GM12878 (cell line): ENCODE measurements at regions not wholly inside any gene's neighbourhood (a gene's known extent, or its start where the extent isn't known, plus 50 kb on each side); places are given as distances from the start of the nearest gene placed in this dataset.

Source experiments
- ATAC-seq: fragments of 200-7000 bp; cut with Tn5 transposase; 3 replicates; pipeline ENCODE4 v1.9.1; 2020; ENCODE audit warnings: mild to moderate bottlenecking, moderate library complexity
- BruUV-seq: library from RNA; stranded (reverse); fragments of 400-500 nt; replicated peaks from 2 replicates; lab custom pipeline; 2021; lab: Mats Ljungman, UMichigan
- CTCF ChIA-PET: fragments of 300-600 bp; sonication (Branson Sonifier 250); formaldehyde crosslinking; extraction: SDS; loops from one replicate; lab custom pipeline; 2021; ENCODE audit warnings: inconsistent platforms; lab: Yijun Ruan, JAX
- POLR2A ChIA-PET: fragments of 350-600 bp; formaldehyde crosslinking; extraction: SDS; loops from one replicate; lab custom pipeline; 2021; ENCODE audit warnings: inconsistent platforms; lab: Charles Lee
- RAD21 ChIA-PET: fragments of 300-600 bp; sonication (Branson Sonifier 250); formaldehyde crosslinking; loops from one replicate; lab custom pipeline; 2023; ENCODE audit warnings: antibody characterized with exemption; ENCODE audit not compliant: unreplicated experiment; lab: Charles Lee
- SMC1A ChIA-PET: fragments of 300-600 bp; sonication (Branson Sonifier 250); formaldehyde crosslinking; loops from one replicate; lab custom pipeline; 2023; ENCODE audit not compliant: unreplicated experiment, uncharacterized antibody; lab: Charles Lee
- DNase-seq: peaks from one replicate; pipeline ENCODE4 v3.0.0-alpha.2; 2011; ENCODE audit warnings: low read depth, low spot score
- FAIRE-seq: peaks from 3 replicates; lab custom pipeline; 2011; peaks lifted over from hg19 to GRCh38; lab: Jason Lieb, UNC
- H2AFZ ChIP-seq: 2 replicates; pipeline ENCODE4 v1.6.0; 2011; ENCODE audit warnings: low read depth, low read length, control low read depth; ENCODE audit not compliant: control insufficient read depth
- H3K27ac ChIP-seq: 2 replicates; pipeline ENCODE4 v1.5.1; 2011; ENCODE audit warnings: control low read depth; ENCODE audit not compliant: control insufficient read depth, insufficient read depth
- H3K27me3 ChIP-seq, 2 experiments: replicated peaks in 1 of 2; 2 replicates each; pipeline versions ENCODE4 v1.6.0 to v1.6.1; 2011; ENCODE audit warnings: low read length in 1 of 2; ENCODE audit not compliant: control insufficient read depth in 2 of 2, insufficient read depth in 2 of 2
- H3K36me3 ChIP-seq, 2 experiments: 2 replicates each; pipeline ENCODE4 v1.5.1; 2011; ENCODE audit warnings: low read length in 1 of 2; ENCODE audit not compliant: control insufficient read depth in 2 of 2, insufficient read depth in 2 of 2
- H3K4me1 ChIP-seq: 2 replicates; pipeline ENCODE4 v1.6.1; 2011; ENCODE audit warnings: mild to moderate bottlenecking, low read length, moderate library complexity, mixed read lengths; ENCODE audit not compliant: control insufficient read depth, insufficient read depth
- H3K4me2 ChIP-seq: 2 replicates; pipeline ENCODE4 v1.6.0; 2011; ENCODE audit warnings: control low read depth; ENCODE audit not compliant: control insufficient read depth, insufficient read depth
- H3K4me3 ChIP-seq: fragments of 200-600 bp; sonication (generic); 2 replicates; pipeline ENCODE4 v1.5.1; 2016
- H3K79me2 ChIP-seq: 2 replicates; pipeline ENCODE4 v1.6.0; 2011; ENCODE audit warnings: low read length; ENCODE audit not compliant: control insufficient read depth, insufficient read depth
- H3K9ac ChIP-seq: 2 replicates; pipeline ENCODE4 v1.8.0; 2011; ENCODE audit warnings: low read length, control low read depth, mixed read lengths; ENCODE audit not compliant: control insufficient read depth, insufficient read depth
- H3K9me3 ChIP-seq: replicated peaks from 3 replicates; pipeline ENCODE4 v1.5.1; 2011; ENCODE audit warnings: mild to moderate bottlenecking, low read length; ENCODE audit not compliant: control insufficient read depth, insufficient read depth
- H4K20me1 ChIP-seq: 2 replicates; pipeline ENCODE4 v1.6.0; 2011; ENCODE audit not compliant: control insufficient read depth, insufficient read depth
- BCL11A ChIP-seq: IDR thresholded peaks from 2 replicates; pipeline ENCODE4 v1.6.1; 2011; ENCODE audit warnings: low read depth, low read length
- GABPA ChIP-seq: IDR thresholded peaks from 2 replicates; pipeline ENCODE4 v1.6.1; 2014; ENCODE audit warnings: antibody characterized with exemption, low read depth, mild to moderate bottlenecking, inconsistent platforms
- JUND ChIP-seq: IDR thresholded peaks from 2 replicates; pipeline ENCODE4 v1.6.1; 2012; ENCODE audit warnings: low read depth, mild to moderate bottlenecking, low read length, improper control_type of control experiment, moderate library complexity
- KDM1A ChIP-seq: fragments of 200-600 bp; sonication (generic); IDR thresholded peaks from 2 replicates; pipeline ENCODE4 v1.6.1; 2016; ENCODE audit warnings: borderline replicate concordance
- NR2F1 ChIP-seq: fragments of 450-650 bp; conservative IDR thresholded peaks from 2 replicates; pipeline ENCODE4 v1.6.1; 2017; ENCODE audit warnings: mild to moderate bottlenecking
- NRF1 ChIP-seq: conservative IDR thresholded peaks from 2 replicates; pipeline ENCODE4 v1.6.1; 2011; ENCODE audit warnings: mild to moderate bottlenecking, low read depth, low read length, improper control_type of control experiment
- PML ChIP-seq: IDR thresholded peaks from 2 replicates; pipeline ENCODE4 v1.6.1; 2012; ENCODE audit warnings: low read length, inconsistent platforms
- SIX5 ChIP-seq: IDR thresholded peaks from 2 replicates; pipeline ENCODE4 v1.6.1; 2011; ENCODE audit warnings: mild to moderate bottlenecking, low read depth, low read length, moderate library complexity; ENCODE audit not compliant: severe bottlenecking
- SP1 ChIP-seq: IDR thresholded peaks from one replicate; pipeline ENCODE4 v1.6.1; 2011; ENCODE audit warnings: low read depth, low read length
- STAT1 ChIP-seq: fragments of 450-650 bp; conservative IDR thresholded peaks from 2 replicates; pipeline ENCODE4 v1.6.1; 2014; ENCODE audit warnings: antibody characterized with exemption, mild to moderate bottlenecking
- TAF1 ChIP-seq: IDR thresholded peaks from 2 replicates; pipeline ENCODE4 v1.6.1; 2011; ENCODE audit warnings: mild to moderate bottlenecking, low read depth, low read length, borderline replicate concordance
- WRNIP1 ChIP-seq: IDR thresholded peaks from 2 replicates; pipeline ENCODE4 v1.6.1; 2011; ENCODE audit warnings: low read depth, low read length, improper control_type of control experiment, borderline replicate concordance
- ZBED1 ChIP-seq: IDR thresholded peaks from 2 replicates; pipeline ENCODE4 v1.6.1; 2016; ENCODE audit warnings: borderline replicate concordance
- ZNF207 ChIP-seq: fragments of 450-650 bp; IDR thresholded peaks from 2 replicates; pipeline ENCODE4 v1.6.1; 2014; ENCODE audit warnings: antibody characterized with exemption, mild to moderate bottlenecking, borderline replicate concordance
- ZNF24 ChIP-seq: fragments of 450-650 bp; IDR thresholded peaks from 2 replicates; pipeline ENCODE4 v1.6.1; 2017; ENCODE audit warnings: antibody characterized with exemption, mild to moderate bottlenecking
- WGBS: methylation state at CpG from one replicate; pipeline ENCODE4 v1.1.6; 2016; ENCODE audit warnings: low lambda C conversion rate; ENCODE audit not compliant: insufficient replicate concordance, insufficient coverage; ENCODE audit errors: missing lambda C conversion rate; 5-methylcytosine and 5-hydroxymethylcytosine counted together
- in situ Hi-C: fragments of 300-500 bp; cut with MboI; formaldehyde crosslinking; loops from 9 replicates; pipeline ENCODE4 v1.14.3; 2018; ENCODE audit warnings: mixed read lengths
- intact Hi-C: fragments of 100-400 bp; cut with micrococcal nuclease; formaldehyde crosslinking; loops from one replicate; pipeline ENCODE4 v1.14.2; 2022; ENCODE audit not compliant: unreplicated experiment
- TF ChIP-seq, protein P1 (sequence below): IDR thresholded peaks from 2 replicates; pipeline ENCODE4 v1.6.1; 2012; ENCODE audit warnings: improper control_type of control experiment, low read depth, low read length; ENCODE audit not compliant: insufficient replicate concordance
- TF ChIP-seq, protein P2 (sequence below): fragments of 450-650 bp; formaldehyde crosslinking; IDR thresholded peaks from 2 replicates; pipeline ENCODE4 v1.4.0; 2020; ENCODE audit warnings: mild to moderate bottlenecking, moderate library complexity

DNA sequence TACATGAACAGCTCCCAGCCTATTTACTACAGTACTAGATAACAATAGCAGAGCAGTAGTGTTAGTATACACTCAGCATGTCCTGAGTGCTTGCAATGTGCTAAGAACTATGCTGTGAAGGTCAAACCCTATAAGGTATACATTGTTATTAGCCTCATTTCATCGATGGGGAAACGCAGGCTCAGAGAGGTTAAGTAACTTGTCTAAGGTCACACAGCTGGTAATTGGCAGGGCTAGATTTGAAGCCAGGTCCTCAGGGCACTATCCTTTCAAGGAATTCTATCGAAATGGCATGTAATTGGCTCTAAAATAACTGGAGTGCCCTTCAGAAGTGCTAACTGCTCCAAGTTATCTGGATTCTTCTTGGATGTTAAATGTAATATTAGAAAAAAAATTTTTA is 295.6 kb downstream of the ZNF536 start:
- H3K36me3 ChIP-seq, result no peaks in the 10 kb centered on the region
- CTCF ChIA-PET, result interaction anchor here (0.7 to 3.0 kb wide), 9 partner anchors 7 to 1879 kb away, joined by 3 to 24 read pairs (median 7); no protein-coding TSS in a partner anchor
- no peak overlapping the region for H3K4me3 ChIP-seq
- BruUV-seq, result no TSS peak
- no peaks in the 10 kb centered on the region for H4K20me1 ChIP-seq
- no peak for ATAC-seq
- H3K27ac ChIP-seq, result no peak overlapping the region
- DNase-seq, result no peak
- intact Hi-C loops, result loop anchor here (5.0 kb wide), 1 partner anchor 1555 kb away; no protein-coding TSS in a partner anchor
- H3K4me2 ChIP-seq, result no peak overlapping the region
- RAD21 ChIA-PET, result interaction anchor here (1.1 to 1.2 kb wide), 2 partner anchors 15 to 1557 kb away, joined by 5 read pairs; no protein-coding TSS in a partner anchor
- H3K4me1 ChIP-seq, result no peaks in the 10 kb centered on the region
- no peak for FAIRE-seq
- H3K79me2 ChIP-seq, result no peaks in the 10 kb centered on the region
- H3K9ac ChIP-seq, result no peak overlapping the region
- no peaks in the 10 kb centered on the region for H3K9me3 ChIP-seq
- H2AFZ ChIP-seq, result no peak overlapping the region
- POLR2A ChIA-PET, result no interaction called here
- H3K27me3 ChIP-seq, result no peaks in the 10 kb centered on the region
- SMC1A ChIA-PET, result interaction anchor here (0.9 to 1.2 kb wide), 2 partner anchors 1554 to 1902 kb away, joined by 3 read pairs; no protein-coding TSS in a partner anchor
- in situ Hi-C loops, result loop anchor here (5.0 kb wide), 1 partner anchor 1900 kb away; no protein-coding TSS in a partner anchor
- 3% methylated on average over 3 of the region's 3 CpGs for WGBS
- TF ChIP-seq PML (no peak), WRNIP1 (no peak), STAT1 (no peak), ZBED1 (no peak), SP1 (no peak), NR2F1 (no peak), ZNF207 (no peak), TAF1 (no peak), BCL11A (no peak), GABPA (no peak), SIX5 (no peak), KDM1A (no peak), JUND (no peak), NRF1 (no peak), ZNF24 (no peak)
- TF ChIP-seq, protein P1, sequence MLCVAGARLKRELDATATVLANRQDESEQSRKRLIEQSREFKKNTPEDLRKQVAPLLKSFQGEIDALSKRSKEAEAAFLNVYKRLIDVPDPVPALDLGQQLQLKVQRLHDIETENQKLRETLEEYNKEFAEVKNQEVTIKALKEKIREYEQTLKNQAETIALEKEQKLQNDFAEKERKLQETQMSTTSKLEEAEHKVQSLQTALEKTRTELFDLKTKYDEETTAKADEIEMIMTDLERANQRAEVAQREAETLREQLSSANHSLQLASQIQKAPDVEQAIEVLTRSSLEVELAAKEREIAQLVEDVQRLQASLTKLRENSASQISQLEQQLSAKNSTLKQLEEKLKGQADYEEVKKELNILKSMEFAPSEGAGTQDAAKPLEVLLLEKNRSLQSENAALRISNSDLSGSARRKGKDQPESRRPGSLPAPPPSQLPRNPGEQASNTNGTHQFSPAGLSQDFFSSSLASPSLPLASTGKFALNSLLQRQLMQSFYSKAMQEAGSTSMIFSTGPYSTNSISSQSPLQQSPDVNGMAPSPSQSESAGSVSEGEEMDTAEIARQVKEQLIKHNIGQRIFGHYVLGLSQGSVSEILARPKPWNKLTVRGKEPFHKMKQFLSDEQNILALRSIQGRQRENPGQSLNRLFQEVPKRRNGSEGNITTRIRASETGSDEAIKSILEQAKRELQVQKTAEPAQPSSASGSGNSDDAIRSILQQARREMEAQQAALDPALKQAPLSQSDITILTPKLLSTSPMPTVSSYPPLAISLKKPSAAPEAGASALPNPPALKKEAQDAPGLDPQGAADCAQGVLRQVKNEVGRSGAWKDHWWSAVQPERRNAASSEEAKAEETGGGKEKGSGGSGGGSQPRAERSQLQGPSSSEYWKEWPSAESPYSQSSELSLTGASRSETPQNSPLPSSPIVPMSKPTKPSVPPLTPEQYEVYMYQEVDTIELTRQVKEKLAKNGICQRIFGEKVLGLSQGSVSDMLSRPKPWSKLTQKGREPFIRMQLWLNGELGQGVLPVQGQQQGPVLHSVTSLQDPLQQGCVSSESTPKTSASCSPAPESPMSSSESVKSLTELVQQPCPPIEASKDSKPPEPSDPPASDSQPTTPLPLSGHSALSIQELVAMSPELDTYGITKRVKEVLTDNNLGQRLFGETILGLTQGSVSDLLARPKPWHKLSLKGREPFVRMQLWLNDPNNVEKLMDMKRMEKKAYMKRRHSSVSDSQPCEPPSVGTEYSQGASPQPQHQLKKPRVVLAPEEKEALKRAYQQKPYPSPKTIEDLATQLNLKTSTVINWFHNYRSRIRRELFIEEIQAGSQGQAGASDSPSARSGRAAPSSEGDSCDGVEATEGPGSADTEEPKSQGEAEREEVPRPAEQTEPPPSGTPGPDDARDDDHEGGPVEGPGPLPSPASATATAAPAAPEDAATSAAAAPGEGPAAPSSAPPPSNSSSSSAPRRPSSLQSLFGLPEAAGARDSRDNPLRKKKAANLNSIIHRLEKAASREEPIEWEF, result no peak
- TF ChIP-seq, protein P2, sequence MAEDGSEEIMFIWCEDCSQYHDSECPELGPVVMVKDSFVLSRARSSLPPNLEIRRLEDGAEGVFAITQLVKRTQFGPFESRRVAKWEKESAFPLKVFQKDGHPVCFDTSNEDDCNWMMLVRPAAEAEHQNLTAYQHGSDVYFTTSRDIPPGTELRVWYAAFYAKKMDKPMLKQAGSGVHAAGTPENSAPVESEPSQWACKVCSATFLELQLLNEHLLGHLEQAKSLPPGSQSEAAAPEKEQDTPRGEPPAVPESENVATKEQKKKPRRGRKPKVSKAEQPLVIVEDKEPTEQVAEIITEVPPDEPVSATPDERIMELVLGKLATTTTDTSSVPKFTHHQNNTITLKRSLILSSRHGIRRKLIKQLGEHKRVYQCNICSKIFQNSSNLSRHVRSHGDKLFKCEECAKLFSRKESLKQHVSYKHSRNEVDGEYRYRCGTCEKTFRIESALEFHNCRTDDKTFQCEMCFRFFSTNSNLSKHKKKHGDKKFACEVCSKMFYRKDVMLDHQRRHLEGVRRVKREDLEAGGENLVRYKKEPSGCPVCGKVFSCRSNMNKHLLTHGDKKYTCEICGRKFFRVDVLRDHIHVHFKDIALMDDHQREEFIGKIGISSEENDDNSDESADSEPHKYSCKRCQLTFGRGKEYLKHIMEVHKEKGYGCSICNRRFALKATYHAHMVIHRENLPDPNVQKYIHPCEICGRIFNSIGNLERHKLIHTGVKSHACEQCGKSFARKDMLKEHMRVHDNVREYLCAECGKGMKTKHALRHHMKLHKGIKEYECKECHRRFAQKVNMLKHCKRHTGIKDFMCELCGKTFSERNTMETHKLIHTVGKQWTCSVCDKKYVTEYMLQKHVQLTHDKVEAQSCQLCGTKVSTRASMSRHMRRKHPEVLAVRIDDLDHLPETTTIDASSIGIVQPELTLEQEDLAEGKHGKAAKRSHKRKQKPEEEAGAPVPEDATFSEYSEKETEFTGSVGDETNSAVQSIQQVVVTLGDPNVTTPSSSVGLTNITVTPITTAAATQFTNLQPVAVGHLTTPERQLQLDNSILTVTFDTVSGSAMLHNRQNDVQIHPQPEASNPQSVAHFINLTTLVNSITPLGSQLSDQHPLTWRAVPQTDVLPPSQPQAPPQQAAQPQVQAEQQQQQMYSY, result no peak
